Frontal cortex (tissue), 3 donors: ENCODE measurements at regions not wholly inside any gene's neighbourhood (a gene's known extent, or its start where the extent isn't known, plus 50 kb on each side); places are given as distances from the start of the nearest gene placed in this dataset.
A peak's percentile ranks its signal among the peaks of the same experiment; 100 is the strongest.

Source experiments
- DNase-seq, 2 donors: peaks; one replicate each; pipeline ENCODE4 v3.0.0; 2012; ENCODE audit warnings: low spot score in 2 of 2
- FAIRE-seq: peaks from 2 replicates; lab custom pipeline; 2012; peaks lifted over from hg19 to GRCh38; lab: Jason Lieb, UNC
- donor health status: control.
- donor health status: control.
- donor health status: control.

GRCh38 chr2:203812294-203813221 lies 55.0 kb upstream of the CTLA4 start:
- FAIRE-seq, result no peak
- DNase-seq, result no peak

DNA sequence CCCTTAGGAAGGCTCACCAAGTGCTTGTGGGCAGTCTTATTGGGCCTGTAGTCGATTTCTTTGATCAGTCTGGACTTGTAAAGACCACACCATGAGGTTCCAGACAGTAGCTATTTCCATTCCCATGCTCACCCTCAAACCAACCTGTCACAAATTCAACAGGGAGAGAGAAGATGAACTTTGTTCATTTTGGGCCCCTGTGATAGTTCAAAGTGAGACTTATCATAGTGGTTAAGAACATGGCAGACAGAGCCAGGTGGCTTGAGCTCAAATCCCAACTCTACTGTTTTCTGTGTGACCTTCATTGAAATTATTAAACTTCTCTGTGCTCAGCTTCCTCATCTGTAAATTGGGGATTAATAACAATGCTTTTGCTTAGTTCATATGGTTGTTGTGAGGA lies 53.9 kb upstream of the CTLA4 start:
- no peak for DNase-seq
- no peak for FAIRE-seq

DNA sequence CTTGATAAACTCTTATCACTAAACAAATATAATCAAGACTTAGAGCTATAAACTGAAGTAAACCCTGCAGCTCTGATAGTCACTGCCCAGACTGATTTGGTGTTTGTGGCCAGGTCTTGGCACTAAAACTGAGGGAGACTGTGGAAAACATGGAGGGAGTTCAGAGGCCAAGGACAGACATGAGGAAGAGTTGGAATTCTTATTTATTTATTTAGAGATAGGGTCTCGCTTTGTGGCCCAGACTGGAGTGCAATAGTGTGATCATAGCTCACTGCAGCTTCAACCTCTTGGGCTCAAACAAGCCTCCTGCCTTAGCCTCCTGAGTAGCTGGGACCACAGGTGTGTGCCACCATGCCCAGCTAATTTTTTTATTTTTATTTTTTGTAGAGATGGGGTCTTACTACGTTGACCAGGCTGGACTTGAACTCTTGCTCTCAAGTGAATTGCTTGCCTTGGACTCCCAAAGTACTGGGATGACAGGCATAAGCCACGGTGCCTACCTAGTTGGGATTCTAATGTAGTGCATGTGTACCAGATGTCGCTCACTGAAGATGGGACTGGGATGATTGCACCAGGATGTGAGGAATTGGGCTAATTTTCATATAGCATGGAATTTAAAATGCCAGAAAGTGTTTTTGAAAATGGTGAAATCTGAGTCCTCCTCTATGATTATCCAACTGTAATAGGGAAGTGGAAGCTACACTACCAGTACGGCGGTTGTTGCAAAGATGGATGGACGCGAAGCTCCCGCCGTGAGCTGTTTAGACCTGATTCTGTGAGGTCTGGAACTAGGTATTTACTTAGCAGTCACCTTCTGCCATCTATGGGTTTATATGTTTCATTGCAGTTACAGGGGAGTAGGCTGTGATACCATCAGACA lies 52.7 kb upstream of the CTLA4 start:
- DNase-seq (peak; percentile 32 to 65), FAIRE-seq (no peak)

GRCh38 chr2:203815541-203815898 lies 52.1 kb upstream of the CTLA4 start:
- DNase-seq (no peak), FAIRE-seq (no peak)

GRCh38 chr2:203817147-203817546 lies 50.4 kb upstream of the CTLA4 start:
- DNase-seq (no peak), FAIRE-seq (no peak)
